Endodermal cell (in vitro differentiated cells): ENCODE measurements at regions not wholly inside any gene's neighbourhood (a gene's known extent, or its start where the extent isn't known, plus 50 kb on each side); places are given as distances from the start of the nearest gene placed in this dataset.

ENCODE experiments used
- DNase-seq: peaks from one replicate; pipeline ENCODE4 v3.0.0-alpha.2; 2017
- H3K27ac ChIP-seq: 2 replicates; pipeline ENCODE4 v1.5.1; 2013; ENCODE audit warnings: mild to moderate bottlenecking, low read depth, low read length, moderate library complexity
- H3K27me3 ChIP-seq: 2 replicates; pipeline ENCODE4 v1.6.1; 2013; ENCODE audit warnings: mild to moderate bottlenecking, low read length, moderate library complexity; ENCODE audit not compliant: insufficient read depth, control insufficient read depth, poor library complexity, severe bottlenecking
- H3K36me3 ChIP-seq: 2 replicates; pipeline ENCODE4 v1.7.0; 2013; ENCODE audit warnings: mild to moderate bottlenecking, low read length, moderate library complexity; ENCODE audit not compliant: control insufficient read depth, insufficient read depth
- H3K4me1 ChIP-seq: one replicate; pipeline ENCODE4 v1.7.0; 2013; ENCODE audit warnings: low read length; ENCODE audit not compliant: control insufficient read depth, insufficient read depth
- H3K4me3 ChIP-seq: 2 replicates; pipeline ENCODE4 v1.5.1; 2013; ENCODE audit warnings: mild to moderate bottlenecking, low read length, moderate library complexity
- H3K9ac ChIP-seq: 2 replicates; pipeline ENCODE4 v1.6.1; 2013; ENCODE audit warnings: mild to moderate bottlenecking, low read length, moderate library complexity; ENCODE audit not compliant: poor library complexity, severe bottlenecking; ENCODE audit errors: extremely low read depth
- H3K9me3 ChIP-seq: 2 replicates; pipeline ENCODE4 v1.6.1; 2013; ENCODE audit warnings: mild to moderate bottlenecking, low read length, moderate library complexity; ENCODE audit not compliant: control insufficient read depth
- H3K27ac Mint-ChIP-seq: 2 replicates; pipeline ENCODE4 v1.8.0; 2020; ENCODE audit warnings: mixed read lengths
- H3K27me3 Mint-ChIP-seq: 2 replicates; pipeline ENCODE4 v1.8.0; 2021; ENCODE audit warnings: mild to moderate bottlenecking, mixed read lengths; ENCODE audit not compliant: insufficient read depth
- H3K36me3 Mint-ChIP-seq: 2 replicates; pipeline ENCODE4 v1.8.0; 2020; ENCODE audit warnings: low read depth, mixed read lengths
- H3K4me1 Mint-ChIP-seq: 2 replicates; pipeline ENCODE4 v1.8.0; 2020; ENCODE audit warnings: mixed read lengths
- H3K4me3 Mint-ChIP-seq: 2 replicates; pipeline ENCODE4 v1.8.0; 2020; ENCODE audit warnings: mild to moderate bottlenecking, moderate library complexity, mixed read lengths
- H3K9me3 Mint-ChIP-seq: 2 replicates; pipeline ENCODE4 v1.8.0; 2020; ENCODE audit warnings: mild to moderate bottlenecking, mixed read lengths
- CTCF ChIP-seq: fragments of 200-600 bp; sonication (generic); conservative IDR thresholded peaks from 2 replicates; pipeline ENCODE4 v1.5.0; 2021; ENCODE audit warnings: antibody characterized with exemption, mild to moderate bottlenecking
- WGBS, 2 experiments: methylation state at CpG; one replicate each; pipeline versions ENCODE4 v1.1.5 to v1.1.7; 2013; ENCODE audit warnings: missing lambda C conversion rate in 2 of 2, mixed read lengths in 1 of 2; ENCODE audit not compliant: insufficient coverage in 1 of 2, insufficient read length in 1 of 2; 5-methylcytosine and 5-hydroxymethylcytosine counted together

- Mint-ChIP-seq H3K27me3 (no peaks in the 10 kb centered on the region), H3K4me1 (peaks cover 9% of the 10 kb centered on the region), H3K27ac (no peak overlapping the region), H3K4me3 (no peak overlapping the region), H3K36me3 (peaks cover 40% of the 10 kb centered on the region), H3K9me3 (no peaks in the 10 kb centered on the region)
- peaks cover 29% of the 10 kb centered on the region for H3K36me3 ChIP-seq
- H3K9me3 ChIP-seq: no peaks in the 10 kb centered on the region
- DNase-seq: no peak
- TF ChIP-seq CTCF: no peak
- H3K9ac ChIP-seq: no peak overlapping the region
- H3K4me3 ChIP-seq: no peak overlapping the region
- WGBS, 2 experiments: 95 to 97% methylated on average over 25 to 34 of the region's 34 CpGs
- no peaks in the 10 kb centered on the region for H3K27me3 ChIP-seq
- H3K4me1 ChIP-seq: no peaks in the 10 kb centered on the region
- no peak overlapping the region for H3K27ac ChIP-seq
These were observed 261.5 kb downstream of the SEC14L1 start for GRCh38 chr17:77402159-77402731.

DNA sequence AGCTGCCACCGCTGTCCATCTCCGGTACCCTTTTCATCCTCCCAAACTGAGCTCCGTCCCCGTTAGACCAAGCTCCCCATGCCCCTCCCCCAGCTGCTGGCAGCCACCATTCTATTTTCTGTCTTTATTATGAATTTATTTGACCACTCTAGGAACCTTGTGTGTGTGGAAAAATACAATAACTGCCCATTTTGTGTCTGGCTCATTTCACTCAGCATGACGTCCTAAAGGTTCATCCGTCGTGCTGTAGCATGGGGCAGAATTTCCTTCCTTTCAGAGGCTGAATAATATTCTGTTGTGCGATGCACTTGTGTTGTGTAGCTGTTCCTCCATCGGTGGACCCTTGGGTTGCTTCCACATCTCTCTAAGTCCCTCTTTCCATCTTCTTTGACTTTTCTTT lies 263.1 kb downstream of the SEC14L1 start:
- no peak overlapping the region for H3K27ac Mint-ChIP-seq
- no peak overlapping the region for H3K27ac ChIP-seq

DNA sequence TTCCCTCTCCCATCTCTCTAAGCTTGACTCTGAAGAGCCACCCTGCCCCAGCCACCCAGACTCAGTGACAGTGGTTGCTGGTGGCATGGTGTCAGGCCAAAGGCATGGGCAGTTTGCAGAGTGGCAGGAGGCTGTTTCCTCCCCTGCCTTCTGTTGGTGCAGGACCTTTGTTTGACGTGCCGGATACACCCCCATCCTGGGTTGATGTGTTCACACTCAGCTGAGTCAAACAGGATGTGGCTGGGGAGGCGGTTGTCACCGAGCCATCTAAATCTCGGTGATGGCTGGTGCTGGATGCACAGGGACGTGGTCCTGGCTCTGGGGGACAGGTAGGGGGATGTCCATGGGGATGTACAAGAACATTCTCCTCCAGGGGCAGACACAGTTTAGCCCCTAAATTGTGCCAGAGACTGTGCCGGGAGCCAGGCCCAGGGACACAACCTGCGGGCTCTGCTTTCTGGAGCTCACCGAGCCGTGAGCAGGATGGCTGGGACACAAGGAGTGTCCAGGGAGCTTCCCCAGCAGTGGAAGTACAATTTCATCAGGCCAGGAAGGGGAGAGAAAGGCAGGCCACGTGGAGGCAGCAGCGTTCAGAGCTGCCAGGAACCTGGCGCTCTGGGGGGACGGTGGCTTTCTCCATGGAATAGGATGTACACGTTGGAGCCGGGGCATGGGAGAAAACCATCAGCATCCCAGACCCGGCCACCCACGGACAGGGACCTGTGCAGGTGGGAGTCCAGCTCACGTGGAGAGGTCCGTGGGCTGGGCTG lies 264.2 kb downstream of the SEC14L1 start:
- Mint-ChIP-seq H3K4me1 (peaks cover 18% of the 10 kb centered on the region), H3K36me3 (peaks cover 36% of the 10 kb centered on the region), H3K27ac (no peak overlapping the region), H3K4me3 (no peak overlapping the region), H3K27me3 (no peaks in the 10 kb centered on the region), H3K9me3 (no peaks in the 10 kb centered on the region)
- Histone ChIP-seq H3K4me1 (peaks cover 3% of the 10 kb centered on the region), H3K27me3 (no peaks in the 10 kb centered on the region), H3K27ac (no peak overlapping the region), H3K9ac (no peak overlapping the region), H3K9me3 (no peaks in the 10 kb centered on the region), H3K36me3 (peaks cover 19% of the 10 kb centered on the region), H3K4me3 (no peak overlapping the region)
- no peak for TF ChIP-seq CTCF
- WGBS, 2 experiments: 89 to 91% methylated on average over 15 to 20 of the region's 20 CpGs
- no peak for DNase-seq

More for the DNA sequence above, 263.1 kb downstream of the SEC14L1 start:
- H3K9me3 ChIP-seq: no peaks in the 10 kb centered on the region
- H3K36me3 Mint-ChIP-seq: peaks cover 38% of the 10 kb centered on the region
- DNase-seq: no peak
- H3K4me1 Mint-ChIP-seq: peaks cover 14% of the 10 kb centered on the region
- H3K36me3 ChIP-seq: peaks cover 24% of the 10 kb centered on the region
- no peak overlapping the region for H3K9ac ChIP-seq
- H3K27me3 ChIP-seq: no peaks in the 10 kb centered on the region
- no peak for TF ChIP-seq CTCF
- H3K4me3 ChIP-seq: no peak overlapping the region
- H3K4me1 ChIP-seq: peaks cover under 1% of the 10 kb centered on the region
- 96 to 98% methylated on average over 6 to 9 of the region's 9 CpGs for WGBS, 2 experiments
- H3K27me3 Mint-ChIP-seq: no peaks in the 10 kb centered on the region
- H3K4me3 Mint-ChIP-seq: no peak overlapping the region
- H3K9me3 Mint-ChIP-seq: no peaks in the 10 kb centered on the region
